HEK293 (cell line): ENCODE measurements at regions not wholly inside any gene's neighbourhood (a gene's known extent, or its start where the extent isn't known, plus 50 kb on each side); places are given as distances from the start of the nearest gene placed in this dataset.

ENCODE experiments used
- INSM2 ChIP-seq: fragments of 450-650 bp; formaldehyde crosslinking; IDR thresholded peaks from 2 replicates; pipeline ENCODE4 v1.5.1; 2016; ENCODE audit warnings: missing biosample characterization, missing genetic modification characterization
- REPIN1 ChIP-seq: fragments of 450-650 bp; formaldehyde crosslinking; IDR thresholded peaks from 2 replicates; pipeline ENCODE4 v1.5.1; 2017; ENCODE audit warnings: missing biosample characterization, missing genetic modification characterization, low read depth
- ZFHX2 ChIP-seq: fragments of 450-650 bp; formaldehyde crosslinking; conservative IDR thresholded peaks from 2 replicates; pipeline ENCODE4 v1.5.1; 2016; ENCODE audit warnings: missing biosample characterization, missing genetic modification characterization
- ZNF114 ChIP-seq: fragments of 450-650 bp; formaldehyde crosslinking; IDR thresholded peaks from 2 replicates; pipeline ENCODE4 v1.5.0; 2017; ENCODE audit warnings: missing biosample characterization, missing genetic modification characterization
- ZNF138 ChIP-seq: fragments of 450-650 bp; formaldehyde crosslinking; IDR thresholded peaks from 2 replicates; pipeline ENCODE4 v1.5.1; 2016; ENCODE audit warnings: missing biosample characterization, missing genetic modification characterization, borderline replicate concordance
- ZNF174 ChIP-seq: fragments of 450-650 bp; formaldehyde crosslinking; IDR thresholded peaks from 2 replicates; pipeline ENCODE4 v1.5.0; 2017; ENCODE audit warnings: missing biosample characterization, mild to moderate bottlenecking, missing genetic modification characterization
- ZNF274 ChIP-seq, 2 experiments: fragments of 200-500 bp in 1 of 2; fragments of 450-650 bp in 1 of 2; sonication (Bioruptor generic) in 1 of 2; formaldehyde crosslinking in 1 of 2; IDR thresholded peaks; 2 replicates each; pipeline versions ENCODE4 v1.5.1 to v1.6.1; 2014 to 2016; ENCODE audit warnings: borderline replicate concordance in 1 of 2, inconsistent platforms in 1 of 2, low read length in 1 of 2, missing biosample characterization in 1 of 2, missing genetic modification characterization in 1 of 2
- ZNF530 ChIP-seq: fragments of 450-650 bp; formaldehyde crosslinking; IDR thresholded peaks from 2 replicates; pipeline ENCODE4 v1.5.1; 2016; ENCODE audit warnings: low read depth, missing biosample characterization, missing genetic modification characterization
- ZNF580 ChIP-seq: fragments of 450-650 bp; formaldehyde crosslinking; IDR thresholded peaks from 2 replicates; pipeline ENCODE4 v1.5.1; 2016; ENCODE audit warnings: missing biosample characterization, missing genetic modification characterization
- ZNF785 ChIP-seq: fragments of 450-650 bp; formaldehyde crosslinking; IDR thresholded peaks from 2 replicates; pipeline ENCODE4 v1.5.1; 2016; ENCODE audit warnings: missing biosample characterization, missing genetic modification characterization
- TF ChIP-seq, protein P1 (sequence below): fragments of 450-650 bp; formaldehyde crosslinking; IDR thresholded peaks from 2 replicates; pipeline ENCODE4 v1.5.1; 2016; ENCODE audit warnings: missing biosample characterization, missing genetic modification characterization
- TF ChIP-seq, protein P2 (sequence below): fragments of 450-650 bp; formaldehyde crosslinking; IDR thresholded peaks from 2 replicates; pipeline ENCODE4 v1.5.1; 2016; ENCODE audit warnings: missing biosample characterization, missing genetic modification characterization
- TF ChIP-seq, protein P3 (sequence below): fragments of 450-650 bp; formaldehyde crosslinking; IDR thresholded peaks from 2 replicates; pipeline ENCODE4 v1.5.0; 2017; ENCODE audit warnings: missing biosample characterization, missing genetic modification characterization, borderline replicate concordance

DNA sequence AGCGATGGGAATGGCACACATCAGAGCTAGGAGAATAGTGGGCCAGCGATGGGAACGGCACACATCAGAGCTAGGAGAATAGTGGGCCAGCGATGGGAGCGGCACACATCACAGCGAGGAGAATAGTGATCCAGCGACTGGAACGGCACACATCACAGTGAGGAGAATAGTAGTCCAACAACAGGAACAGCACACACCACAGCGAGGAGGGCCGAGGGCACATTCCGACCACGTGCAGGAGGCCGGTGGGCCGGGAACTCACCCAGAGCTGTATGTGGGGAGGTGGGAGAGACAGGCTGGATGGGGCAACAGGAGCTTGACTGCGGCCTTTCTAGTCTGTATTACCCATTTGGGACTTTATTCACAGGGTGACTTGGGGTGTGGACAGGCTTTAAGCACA, 271.1 kb upstream of the IRX4 start:
- TF ChIP-seq, protein P1, sequence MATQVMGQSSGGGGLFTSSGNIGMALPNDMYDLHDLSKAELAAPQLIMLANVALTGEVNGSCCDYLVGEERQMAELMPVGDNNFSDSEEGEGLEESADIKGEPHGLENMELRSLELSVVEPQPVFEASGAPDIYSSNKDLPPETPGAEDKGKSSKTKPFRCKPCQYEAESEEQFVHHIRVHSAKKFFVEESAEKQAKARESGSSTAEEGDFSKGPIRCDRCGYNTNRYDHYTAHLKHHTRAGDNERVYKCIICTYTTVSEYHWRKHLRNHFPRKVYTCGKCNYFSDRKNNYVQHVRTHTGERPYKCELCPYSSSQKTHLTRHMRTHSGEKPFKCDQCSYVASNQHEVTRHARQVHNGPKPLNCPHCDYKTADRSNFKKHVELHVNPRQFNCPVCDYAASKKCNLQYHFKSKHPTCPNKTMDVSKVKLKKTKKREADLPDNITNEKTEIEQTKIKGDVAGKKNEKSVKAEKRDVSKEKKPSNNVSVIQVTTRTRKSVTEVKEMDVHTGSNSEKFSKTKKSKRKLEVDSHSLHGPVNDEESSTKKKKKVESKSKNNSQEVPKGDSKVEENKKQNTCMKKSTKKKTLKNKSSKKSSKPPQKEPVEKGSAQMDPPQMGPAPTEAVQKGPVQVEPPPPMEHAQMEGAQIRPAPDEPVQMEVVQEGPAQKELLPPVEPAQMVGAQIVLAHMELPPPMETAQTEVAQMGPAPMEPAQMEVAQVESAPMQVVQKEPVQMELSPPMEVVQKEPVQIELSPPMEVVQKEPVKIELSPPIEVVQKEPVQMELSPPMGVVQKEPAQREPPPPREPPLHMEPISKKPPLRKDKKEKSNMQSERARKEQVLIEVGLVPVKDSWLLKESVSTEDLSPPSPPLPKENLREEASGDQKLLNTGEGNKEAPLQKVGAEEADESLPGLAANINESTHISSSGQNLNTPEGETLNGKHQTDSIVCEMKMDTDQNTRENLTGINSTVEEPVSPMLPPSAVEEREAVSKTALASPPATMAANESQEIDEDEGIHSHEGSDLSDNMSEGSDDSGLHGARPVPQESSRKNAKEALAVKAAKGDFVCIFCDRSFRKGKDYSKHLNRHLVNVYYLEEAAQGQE (tag by site-specific recombination), result no peak
- TF ChIP-seq REPIN1 (tag by site-specific recombination) (no peak), ZNF530 (tag by site-specific recombination) (no peak), ZFHX2 (no peak), INSM2 (tag by site-specific recombination) (no peak), ZNF114 (tag by site-specific recombination) (no peak), ZNF138 (no peak), ZNF580 (tag by site-specific recombination) (no peak), ZNF274 (IDR thresholded peaks at IDR 0.05; ENCODE audit: low read length) (no peak), ZNF274 (tag by site-specific recombination; IDR thresholded peaks at IDR 0.05; ENCODE audit: borderline replicate concordance) (no peak), ZNF785 (tag by site-specific recombination) (no peak), ZNF174 (tag by site-specific recombination) (no peak)
- TF ChIP-seq, protein P2, sequence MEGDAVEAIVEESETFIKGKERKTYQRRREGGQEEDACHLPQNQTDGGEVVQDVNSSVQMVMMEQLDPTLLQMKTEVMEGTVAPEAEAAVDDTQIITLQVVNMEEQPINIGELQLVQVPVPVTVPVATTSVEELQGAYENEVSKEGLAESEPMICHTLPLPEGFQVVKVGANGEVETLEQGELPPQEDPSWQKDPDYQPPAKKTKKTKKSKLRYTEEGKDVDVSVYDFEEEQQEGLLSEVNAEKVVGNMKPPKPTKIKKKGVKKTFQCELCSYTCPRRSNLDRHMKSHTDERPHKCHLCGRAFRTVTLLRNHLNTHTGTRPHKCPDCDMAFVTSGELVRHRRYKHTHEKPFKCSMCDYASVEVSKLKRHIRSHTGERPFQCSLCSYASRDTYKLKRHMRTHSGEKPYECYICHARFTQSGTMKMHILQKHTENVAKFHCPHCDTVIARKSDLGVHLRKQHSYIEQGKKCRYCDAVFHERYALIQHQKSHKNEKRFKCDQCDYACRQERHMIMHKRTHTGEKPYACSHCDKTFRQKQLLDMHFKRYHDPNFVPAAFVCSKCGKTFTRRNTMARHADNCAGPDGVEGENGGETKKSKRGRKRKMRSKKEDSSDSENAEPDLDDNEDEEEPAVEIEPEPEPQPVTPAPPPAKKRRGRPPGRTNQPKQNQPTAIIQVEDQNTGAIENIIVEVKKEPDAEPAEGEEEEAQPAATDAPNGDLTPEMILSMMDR (tag by site-specific recombination), result no peak
- TF ChIP-seq, protein P3, sequence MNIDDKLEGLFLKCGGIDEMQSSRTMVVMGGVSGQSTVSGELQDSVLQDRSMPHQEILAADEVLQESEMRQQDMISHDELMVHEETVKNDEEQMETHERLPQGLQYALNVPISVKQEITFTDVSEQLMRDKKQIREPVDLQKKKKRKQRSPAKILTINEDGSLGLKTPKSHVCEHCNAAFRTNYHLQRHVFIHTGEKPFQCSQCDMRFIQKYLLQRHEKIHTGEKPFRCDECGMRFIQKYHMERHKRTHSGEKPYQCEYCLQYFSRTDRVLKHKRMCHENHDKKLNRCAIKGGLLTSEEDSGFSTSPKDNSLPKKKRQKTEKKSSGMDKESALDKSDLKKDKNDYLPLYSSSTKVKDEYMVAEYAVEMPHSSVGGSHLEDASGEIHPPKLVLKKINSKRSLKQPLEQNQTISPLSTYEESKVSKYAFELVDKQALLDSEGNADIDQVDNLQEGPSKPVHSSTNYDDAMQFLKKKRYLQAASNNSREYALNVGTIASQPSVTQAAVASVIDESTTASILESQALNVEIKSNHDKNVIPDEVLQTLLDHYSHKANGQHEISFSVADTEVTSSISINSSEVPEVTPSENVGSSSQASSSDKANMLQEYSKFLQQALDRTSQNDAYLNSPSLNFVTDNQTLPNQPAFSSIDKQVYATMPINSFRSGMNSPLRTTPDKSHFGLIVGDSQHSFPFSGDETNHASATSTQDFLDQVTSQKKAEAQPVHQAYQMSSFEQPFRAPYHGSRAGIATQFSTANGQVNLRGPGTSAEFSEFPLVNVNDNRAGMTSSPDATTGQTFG (tag by site-specific recombination), result no peak
